ENCODE measurements at regions not wholly inside any gene's neighbourhood (a gene's known extent, or its start where the extent isn't known, plus 50 kb on each side); places are given as distances from the start of the nearest gene placed in this dataset.

DNA sequence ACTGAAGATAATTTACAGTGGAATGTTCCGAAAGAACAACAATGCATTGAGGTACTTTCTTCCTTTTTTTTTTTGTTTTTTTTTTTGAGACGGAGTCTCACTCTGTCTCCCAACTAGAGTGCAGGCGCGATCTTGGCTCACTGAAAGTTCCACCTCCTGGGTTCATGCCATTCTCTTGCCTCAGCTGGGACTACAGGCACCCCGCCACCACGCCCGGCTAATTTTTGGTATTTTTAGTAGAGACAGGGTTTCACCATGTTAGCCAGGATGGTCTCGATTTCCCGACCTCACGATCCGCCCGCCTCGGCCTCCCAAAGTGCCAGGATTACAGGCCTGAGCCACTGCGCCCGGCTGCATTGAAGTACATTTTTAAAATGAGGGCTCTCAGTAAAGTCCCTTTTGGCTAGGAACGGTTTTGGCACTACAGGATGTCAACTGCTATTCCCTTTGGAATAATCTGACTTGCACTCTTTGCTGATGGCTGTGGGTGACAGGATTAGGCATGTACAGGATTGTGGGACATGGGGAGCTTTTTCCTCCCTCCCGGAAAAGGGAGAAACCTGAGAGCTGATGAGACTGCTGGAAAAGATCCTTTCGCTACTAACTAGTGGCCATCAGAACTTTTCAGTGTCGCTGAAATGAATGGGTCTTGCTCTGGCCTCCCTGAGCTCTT, 56.9 kb upstream of the EDEM3 start:
- no peak for TF ChIP-seq POLR2A (IDR thresholded peaks at IDR 0.05)
- TF ChIP-seq, protein P1, sequence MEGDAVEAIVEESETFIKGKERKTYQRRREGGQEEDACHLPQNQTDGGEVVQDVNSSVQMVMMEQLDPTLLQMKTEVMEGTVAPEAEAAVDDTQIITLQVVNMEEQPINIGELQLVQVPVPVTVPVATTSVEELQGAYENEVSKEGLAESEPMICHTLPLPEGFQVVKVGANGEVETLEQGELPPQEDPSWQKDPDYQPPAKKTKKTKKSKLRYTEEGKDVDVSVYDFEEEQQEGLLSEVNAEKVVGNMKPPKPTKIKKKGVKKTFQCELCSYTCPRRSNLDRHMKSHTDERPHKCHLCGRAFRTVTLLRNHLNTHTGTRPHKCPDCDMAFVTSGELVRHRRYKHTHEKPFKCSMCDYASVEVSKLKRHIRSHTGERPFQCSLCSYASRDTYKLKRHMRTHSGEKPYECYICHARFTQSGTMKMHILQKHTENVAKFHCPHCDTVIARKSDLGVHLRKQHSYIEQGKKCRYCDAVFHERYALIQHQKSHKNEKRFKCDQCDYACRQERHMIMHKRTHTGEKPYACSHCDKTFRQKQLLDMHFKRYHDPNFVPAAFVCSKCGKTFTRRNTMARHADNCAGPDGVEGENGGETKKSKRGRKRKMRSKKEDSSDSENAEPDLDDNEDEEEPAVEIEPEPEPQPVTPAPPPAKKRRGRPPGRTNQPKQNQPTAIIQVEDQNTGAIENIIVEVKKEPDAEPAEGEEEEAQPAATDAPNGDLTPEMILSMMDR (IDR thresholded peaks at IDR 0.05), result no peak
- TF ChIP-seq POLR2AphosphoS5 (IDR thresholded peaks at IDR 0.05), result no peak
- TF ChIP-seq EP300 (IDR thresholded peaks at IDR 0.05), result no peak

Data from sigmoid colon (tissue), 4 donors.